ENCODE measurements at regions not wholly inside any gene's neighbourhood (a gene's known extent, or its start where the extent isn't known, plus 50 kb on each side); places are given as distances from the start of the nearest gene placed in this dataset.

DNA sequence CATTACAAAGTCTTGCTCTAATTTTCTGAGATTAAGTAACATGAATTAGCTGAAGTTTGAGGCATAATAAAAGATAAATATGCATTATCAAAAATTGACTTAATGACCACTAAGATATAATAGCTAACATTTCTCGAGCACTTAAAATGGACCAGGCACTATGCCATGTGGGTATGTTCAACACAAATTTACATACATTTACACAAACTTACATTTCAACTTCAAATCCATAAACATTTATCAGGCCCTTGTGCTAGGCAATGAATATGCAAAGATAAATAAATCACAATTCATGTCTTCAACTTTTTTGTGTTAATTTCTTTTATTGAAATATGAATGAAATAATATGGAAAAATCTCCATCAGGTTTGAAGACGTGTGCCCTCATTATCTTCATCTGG is 108.7 kb downstream of the GAS2L3 start:
- TF ChIP-seq FOXM1 (IDR thresholded peaks at IDR 0.05; ENCODE audit: borderline replicate concordance) = no peak
- no peak for TF ChIP-seq ZNF384 (IDR thresholded peaks at IDR 0.05)
- no peak for TF ChIP-seq BHLHE40 (IDR thresholded peaks at IDR 0.05; ENCODE audit: borderline replicate concordance)
- TF ChIP-seq FOXA1 (IDR thresholded peaks at IDR 0.05) = no peak
- no peak for TF ChIP-seq LEF1 (IDR thresholded peaks at IDR 0.05; ENCODE audit: borderline replicate concordance)
- TF ChIP-seq, protein P1, sequence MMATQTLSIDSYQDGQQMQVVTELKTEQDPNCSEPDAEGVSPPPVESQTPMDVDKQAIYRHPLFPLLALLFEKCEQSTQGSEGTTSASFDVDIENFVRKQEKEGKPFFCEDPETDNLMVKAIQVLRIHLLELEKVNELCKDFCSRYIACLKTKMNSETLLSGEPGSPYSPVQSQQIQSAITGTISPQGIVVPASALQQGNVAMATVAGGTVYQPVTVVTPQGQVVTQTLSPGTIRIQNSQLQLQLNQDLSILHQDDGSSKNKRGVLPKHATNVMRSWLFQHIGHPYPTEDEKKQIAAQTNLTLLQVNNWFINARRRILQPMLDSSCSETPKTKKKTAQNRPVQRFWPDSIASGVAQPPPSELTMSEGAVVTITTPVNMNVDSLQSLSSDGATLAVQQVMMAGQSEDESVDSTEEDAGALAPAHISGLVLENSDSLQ (IDR thresholded peaks at IDR 0.05) = no peak
- TF ChIP-seq NFRKB (IDR thresholded peaks at IDR 0.05) = no peak
- no peak for TF ChIP-seq ELF4 (IDR thresholded peaks at IDR 0.05)
- TF ChIP-seq ARNT (IDR thresholded peaks at IDR 0.05) = no peak
